Daoy (cell line): ENCODE measurements at regions not wholly inside any gene's neighbourhood (a gene's known extent, or its start where the extent isn't known, plus 50 kb on each side); places are given as distances from the start of the nearest gene placed in this dataset.
"Not testable (repeated sequence)": the region's sequence is repeated elsewhere in the genome, so short reads cannot be mapped to it uniquely, and the experiment has no call there.

ENCODE experiments used
- DNase-seq: peaks from one replicate; pipeline ENCODE4 v3.0.0-alpha.2; 2015; ENCODE audit warnings: low read depth

- peak; percentile 29 for DNase-seq
Observed at GRCh38 chr5:82551840-82552385, 273.8 kb upstream of the RPS23 start.

- no peak for DNase-seq
Observed at GRCh38 chr5:82551192-82551591, 273.0 kb upstream of the RPS23 start.

- peak; percentile 43 for DNase-seq
Observed at GRCh38 chr5:82549263-82549662, 271.1 kb upstream of the RPS23 start.

- no peak for DNase-seq
Observed at GRCh38 chr5:82544004-82544403, 265.9 kb upstream of the RPS23 start.

GRCh38 chr5:82540301-82540700 is 262.1 kb upstream of the RPS23 start:
- no peak for DNase-seq

GRCh38 chr5:82538339-82539034 is 260.3 kb upstream of the RPS23 start:
- no peak for DNase-seq

- no peak for DNase-seq
Observed at GRCh38 chr5:82537687-82538306, 259.6 kb upstream of the RPS23 start.

- no peak for DNase-seq
Observed at GRCh38 chr5:82534986-82535385, 256.8 kb upstream of the RPS23 start.

- not testable (repeated sequence) for DNase-seq
Observed at GRCh38 chr5:82532075-82532474, 253.9 kb upstream of the RPS23 start.

- DNase-seq: peak; percentile 8
Observed at GRCh38 chr5:82526540-82526939, 248.4 kb upstream of the RPS23 start.

- DNase-seq: no peak
Observed at GRCh38 chr5:82525626-82526025, 247.5 kb upstream of the RPS23 start.

- no peak for DNase-seq
Observed at GRCh38 chr5:82523633-82524032, 245.5 kb upstream of the RPS23 start.

- peak; percentile 28 for DNase-seq
Observed at GRCh38 chr5:82522897-82523296, 244.7 kb upstream of the RPS23 start.

- DNase-seq: no peak
Observed at GRCh38 chr5:82521431-82522051, 243.4 kb upstream of the RPS23 start.

GRCh38 chr5:82519558-82519957 is 241.4 kb upstream of the RPS23 start:
- DNase-seq: peak; percentile 15

GRCh38 chr5:82517544-82518075 is 239.5 kb upstream of the RPS23 start:
- no peak for DNase-seq

- DNase-seq: no peak
Observed at GRCh38 chr5:82513738-82514137, 235.6 kb upstream of the RPS23 start.

- peak; percentile 38 for DNase-seq
Observed at GRCh38 chr5:82512025-82512424, 233.9 kb upstream of the RPS23 start.

- no peak for DNase-seq
Observed at GRCh38 chr5:82511134-82511533, 233.0 kb upstream of the RPS23 start.

- DNase-seq: no peak
Observed at GRCh38 chr5:82509762-82510161, 231.6 kb upstream of the RPS23 start.

GRCh38 chr5:82506390-82506789 is 228.2 kb upstream of the RPS23 start:
- not testable (repeated sequence) for DNase-seq

GRCh38 chr5:82499725-82500244 is 221.6 kb upstream of the RPS23 start:
- DNase-seq: no peak
